Pancreas (tissue), 10 donors: ENCODE measurements at regions not wholly inside any gene's neighbourhood (a gene's known extent, or its start where the extent isn't known, plus 50 kb on each side); places are given as distances from the start of the nearest gene placed in this dataset.

Experiments used
- ATAC-seq, 4 donors: fragments of 200-7000 bp; cut with Tn5 transposase; one replicate each; pipeline versions ENCODE4 v1.8.0 to v1.9.1; 2020; ENCODE audit warnings: mild to moderate bottlenecking in 4 of 4, moderate library complexity in 4 of 4
- DNase-seq, 6 donors: peaks; one replicate each; pipeline ENCODE4 v3.0.0-alpha.2; 2020
- FAIRE-seq: peaks from 2 replicates; lab custom pipeline; 2012; peaks lifted over from hg19 to GRCh38; lab: Jason Lieb, UNC
- H3K27ac ChIP-seq, 4 donors: fragments of 200-600 bp; sonication (generic); 1 replicate in 3 of 4; 2 replicates in 1 of 4; pipeline versions ENCODE4 v1.5.0 to v1.8.0; 2020
- H3K27me3 ChIP-seq, 4 donors: fragments of 200-600 bp; one replicate each; pipeline ENCODE4 v1.8.0; 2021
- H3K36me3 ChIP-seq, 3 donors: fragments of 200-600 bp; sonication (generic) in 1 of 3; one replicate each; pipeline versions ENCODE4 v1.5.0 to v1.8.0; 2020 to 2021
- H3K4me1 ChIP-seq, 3 donors: fragments of 200-600 bp; one replicate each; pipeline ENCODE4 v1.8.0; 2021
- H3K4me3 ChIP-seq, 4 donors: fragments of 200-600 bp; sonication (generic) in 2 of 4; one replicate each; pipeline versions ENCODE4 v1.5.0 to v1.8.0; 2020 to 2021
- H3K9me3 ChIP-seq, 4 donors: fragments of 200-600 bp; one replicate each; pipeline ENCODE4 v1.8.0; 2021
- CTCF ChIP-seq, 4 donors: fragments of 200-600 bp; sonication (generic) in 3 of 4; IDR thresholded peaks; one replicate each; pipeline versions ENCODE4 v1.5.0 to v1.8.0; 2021; ENCODE audit warnings: antibody characterized with exemption in 4 of 4
- WGBS, 2 donors: extraction: QIAGEN DNeasy Blood & Tissue Kit; methylation state at CpG; one replicate each; pipeline ENCODE4 v1.1.7; 2013; 5-methylcytosine and 5-hydroxymethylcytosine counted together
- intact Hi-C, 3 donors: fragments of 100-400 bp; cut with DNase I; formaldehyde crosslinking; loops; one replicate each; pipeline versions ENCODE4 v1.11.1 to v1.14.2; 2022
- donor health status: healthy with polysubstance abuse.
- donor health status: DM: no; HTN: no; CAD: no; lungs with moderate emphysema.
- donor health status: DM: no; HTN: no; CAD: no.
- donor health status: control.
- donor health status: control.
- donor health status: Bipolar disorder and iron deficiency.
- donor health status: DM: yes; HTN: yes; CAD: no.
- donor health status: DM: no; HTN: no; CAD: no.
- donor health status: DM: no; HTN: no; CAD: no.
- donor health status: DM: yes; HTN: yes; CAD: no.

GRCh38 chr13:67971291-67971690, 741.2 kb upstream of the PCDH9 start:
- no peak for FAIRE-seq
- TF ChIP-seq CTCF (IDR thresholded peaks at IDR 0.05), result no peak
- DNase-seq, result no peak
- no peaks in the 10 kb centered on the region for H3K4me1 ChIP-seq
- intact Hi-C loops, result no loop called here
- no peak for ATAC-seq
- H3K4me3 ChIP-seq, result no peak overlapping the region
- WGBS, 2 donors, result 61 to 69% methylated on average over 5 of the region's 5 CpGs
- no peaks in the 10 kb centered on the region for H3K27me3 ChIP-seq
- H3K27ac ChIP-seq, result no peak overlapping the region
- H3K36me3 ChIP-seq, result no peaks in the 10 kb centered on the region
- no peaks in the 10 kb centered on the region for H3K9me3 ChIP-seq

GRCh38 chr13:67967031-67967430, 736.9 kb upstream of the PCDH9 start:
- Histone ChIP-seq H3K36me3 (no peaks in the 10 kb centered on the region), H3K27ac (no peak overlapping the region), H3K27me3 (no peaks in the 10 kb centered on the region), H3K4me3 (no peak overlapping the region), H3K9me3 (no peaks in the 10 kb centered on the region), H3K4me1 (no peaks in the 10 kb centered on the region)
- DNase-seq (no peak), FAIRE-seq (no peak), ATAC-seq (no peak)
- intact Hi-C loops, result no loop called here
- TF ChIP-seq CTCF (IDR thresholded peaks at IDR 0.05), result no peak
- 68 to 85% methylated on average over 1 of the region's 1 CpG for WGBS, 2 donors

DNA sequence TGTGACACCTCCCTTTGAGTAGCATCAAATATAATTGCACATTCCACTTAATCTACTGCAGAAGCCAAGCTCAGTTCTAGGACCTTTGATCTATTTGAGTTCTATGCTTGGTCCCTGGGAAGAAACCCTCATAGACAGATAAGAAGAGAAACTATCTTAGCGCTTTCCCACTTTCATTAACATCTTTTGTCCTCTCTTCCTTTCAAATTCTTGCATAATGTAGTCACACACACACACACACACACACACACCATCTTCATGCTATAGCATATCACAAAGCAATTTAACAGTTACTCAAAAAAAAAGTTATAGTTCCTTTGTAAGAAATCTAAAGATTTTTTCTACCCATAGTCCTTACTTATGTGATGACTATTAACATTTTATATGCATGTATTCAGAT, 735.9 kb upstream of the PCDH9 start:
- H3K4me3 ChIP-seq, result no peak overlapping the region
- DNase-seq (no peak), FAIRE-seq (no peak), ATAC-seq (no peak)
- WGBS, 2 donors, result 37 to 59% methylated on average over 1 of the region's 1 CpG
- H3K27ac ChIP-seq, result no peak overlapping the region
- intact Hi-C loops, result no loop called here
- H3K9me3 ChIP-seq, result no peaks in the 10 kb centered on the region
- H3K36me3 ChIP-seq, result no peaks in the 10 kb centered on the region
- TF ChIP-seq CTCF (IDR thresholded peaks at IDR 0.05), result no peak
- no peaks in the 10 kb centered on the region for H3K27me3 ChIP-seq
- no peaks in the 10 kb centered on the region for H3K4me1 ChIP-seq

GRCh38 chr13:67964986-67965385, 734.9 kb upstream of the PCDH9 start:
- FAIRE-seq, result no peak
- no peak for ATAC-seq
- intact Hi-C loops, result no loop called here
- no peak for DNase-seq
- WGBS, 2 donors, result 56 to 71% methylated on average over 1 of the region's 1 CpG
- Histone ChIP-seq H3K27me3 (no peaks in the 10 kb centered on the region), H3K4me3 (no peak overlapping the region), H3K36me3 (no peaks in the 10 kb centered on the region), H3K27ac (no peak overlapping the region), H3K9me3 (no peaks in the 10 kb centered on the region), H3K4me1 (no peaks in the 10 kb centered on the region)
- no peak for TF ChIP-seq CTCF (IDR thresholded peaks at IDR 0.05)

- Histone ChIP-seq H3K4me3 (no peak overlapping the region), H3K27ac (no peak overlapping the region), H3K36me3 (no peaks in the 10 kb centered on the region), H3K27me3 (no peaks in the 10 kb centered on the region), H3K4me1 (no peaks in the 10 kb centered on the region), H3K9me3 (no peaks in the 10 kb centered on the region)
- TF ChIP-seq CTCF (IDR thresholded peaks at IDR 0.05), result no peak
- 59 to 74% methylated on average over 2 of the region's 2 CpGs for WGBS, 2 donors
- intact Hi-C loops, result no loop called here
- DNase-seq (no peak), ATAC-seq (no peak), FAIRE-seq (no peak)
Observed at GRCh38 chr13:67964091-67964490, 734.0 kb upstream of the PCDH9 start.
